ENCODE measurements at regions not wholly inside any gene's neighbourhood (a gene's known extent, or its start where the extent isn't known, plus 50 kb on each side); places are given as distances from the start of the nearest gene placed in this dataset.

DNA sequence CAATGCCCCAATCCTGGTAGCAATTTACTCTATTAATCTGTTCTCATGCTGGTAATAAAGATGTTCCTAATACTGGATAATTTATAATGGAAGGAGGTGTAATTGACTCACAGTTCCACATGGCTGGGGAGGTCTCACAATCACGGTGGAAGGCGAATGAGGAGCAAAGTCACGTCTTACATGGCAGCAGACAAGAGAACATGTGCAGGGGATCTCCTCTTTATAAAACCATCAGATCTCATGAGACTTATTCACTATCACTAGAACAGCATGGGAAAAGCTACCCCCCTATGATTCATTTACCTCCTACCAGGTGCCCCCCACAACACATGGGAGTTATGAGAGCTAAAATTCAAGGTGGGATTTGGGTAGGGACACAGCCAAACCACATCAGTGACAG, 872.2 kb downstream of the ANKRD7 start:
- TF ChIP-seq, protein P1, sequence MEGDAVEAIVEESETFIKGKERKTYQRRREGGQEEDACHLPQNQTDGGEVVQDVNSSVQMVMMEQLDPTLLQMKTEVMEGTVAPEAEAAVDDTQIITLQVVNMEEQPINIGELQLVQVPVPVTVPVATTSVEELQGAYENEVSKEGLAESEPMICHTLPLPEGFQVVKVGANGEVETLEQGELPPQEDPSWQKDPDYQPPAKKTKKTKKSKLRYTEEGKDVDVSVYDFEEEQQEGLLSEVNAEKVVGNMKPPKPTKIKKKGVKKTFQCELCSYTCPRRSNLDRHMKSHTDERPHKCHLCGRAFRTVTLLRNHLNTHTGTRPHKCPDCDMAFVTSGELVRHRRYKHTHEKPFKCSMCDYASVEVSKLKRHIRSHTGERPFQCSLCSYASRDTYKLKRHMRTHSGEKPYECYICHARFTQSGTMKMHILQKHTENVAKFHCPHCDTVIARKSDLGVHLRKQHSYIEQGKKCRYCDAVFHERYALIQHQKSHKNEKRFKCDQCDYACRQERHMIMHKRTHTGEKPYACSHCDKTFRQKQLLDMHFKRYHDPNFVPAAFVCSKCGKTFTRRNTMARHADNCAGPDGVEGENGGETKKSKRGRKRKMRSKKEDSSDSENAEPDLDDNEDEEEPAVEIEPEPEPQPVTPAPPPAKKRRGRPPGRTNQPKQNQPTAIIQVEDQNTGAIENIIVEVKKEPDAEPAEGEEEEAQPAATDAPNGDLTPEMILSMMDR (IDR thresholded peaks at IDR 0.05) = no peak
- TF ChIP-seq POLR2A (IDR thresholded peaks at IDR 0.05) = no peak

All from heart left ventricle (tissue), 13 donors.